Natural killer cell treated with Interleukin-12 subunit alpha and Interleukin-12 subunit beta and Interleukin-15 and Interleukin-18, amount 100 ng/mL, for 72 hours (primary cell): ENCODE measurements at regions not wholly inside any gene's neighbourhood (a gene's known extent, or its start where the extent isn't known, plus 50 kb on each side); places are given as distances from the start of the nearest gene placed in this dataset.

Experiments used
- ATAC-seq, 2 donors: fragments of 150-1000 bp; cut with Tn5 transposase in 1 of 2; sonication (Bioruptor Pico), chemical (Tn5 transposase) in 1 of 2; 2 replicates each; pipeline ENCODE4 v1.10.0; 2021
- DNase-seq: peaks from one replicate; pipeline ENCODE4 v3.0.0; 2022; ENCODE audit warnings: low spot score
- H3K27ac Mint-ChIP-seq, 2 donors: 1 replicate in 1 of 2; 2 replicates in 1 of 2; pipeline ENCODE4 v1.8.0; 2022; ENCODE audit warnings: mixed read lengths in 2 of 2, mild to moderate bottlenecking in 1 of 2, moderate library complexity in 1 of 2
- H3K27me3 Mint-ChIP-seq, 2 donors: 1 replicate in 1 of 2; 2 replicates in 1 of 2; pipeline ENCODE4 v1.8.0; 2022; ENCODE audit warnings: mixed read lengths in 2 of 2
- H3K36me3 Mint-ChIP-seq: one replicate; pipeline ENCODE4 v1.8.0; 2022; ENCODE audit warnings: mixed read lengths
- H3K4me1 Mint-ChIP-seq, 2 donors: 1 replicate in 1 of 2; 2 replicates in 1 of 2; pipeline ENCODE4 v1.8.0; 2022; ENCODE audit warnings: low read depth in 2 of 2, mixed read lengths in 2 of 2, mild to moderate bottlenecking in 1 of 2
- H3K4me3 Mint-ChIP-seq: one replicate; pipeline ENCODE4 v1.8.0; 2022; ENCODE audit warnings: mixed read lengths
- H3K9me3 Mint-ChIP-seq: 2 replicates; pipeline ENCODE4 v1.8.0; 2022; ENCODE audit warnings: mixed read lengths

DNA sequence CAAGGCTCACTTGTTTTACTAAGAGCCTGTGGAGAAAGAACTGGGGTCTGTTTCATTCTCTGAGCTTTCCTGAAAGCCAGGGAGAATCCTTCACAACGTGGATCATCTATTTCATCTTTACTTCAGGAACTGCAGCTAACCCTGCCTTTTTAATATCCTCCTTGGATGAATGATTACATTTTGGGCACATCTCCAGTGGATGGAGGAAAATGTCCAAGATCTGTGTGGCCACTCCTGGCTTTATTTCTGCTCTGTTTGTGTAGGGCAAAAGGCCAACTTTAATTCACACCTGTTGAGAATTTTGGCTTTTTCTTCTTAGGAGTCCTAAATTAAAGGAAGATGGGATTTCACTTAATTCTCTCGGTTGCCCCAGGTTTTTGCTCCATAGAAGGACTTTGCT is 69.5 kb upstream of the CACNA1E start:
- H3K9me3 Mint-ChIP-seq = no peaks in the 10 kb centered on the region

DNA sequence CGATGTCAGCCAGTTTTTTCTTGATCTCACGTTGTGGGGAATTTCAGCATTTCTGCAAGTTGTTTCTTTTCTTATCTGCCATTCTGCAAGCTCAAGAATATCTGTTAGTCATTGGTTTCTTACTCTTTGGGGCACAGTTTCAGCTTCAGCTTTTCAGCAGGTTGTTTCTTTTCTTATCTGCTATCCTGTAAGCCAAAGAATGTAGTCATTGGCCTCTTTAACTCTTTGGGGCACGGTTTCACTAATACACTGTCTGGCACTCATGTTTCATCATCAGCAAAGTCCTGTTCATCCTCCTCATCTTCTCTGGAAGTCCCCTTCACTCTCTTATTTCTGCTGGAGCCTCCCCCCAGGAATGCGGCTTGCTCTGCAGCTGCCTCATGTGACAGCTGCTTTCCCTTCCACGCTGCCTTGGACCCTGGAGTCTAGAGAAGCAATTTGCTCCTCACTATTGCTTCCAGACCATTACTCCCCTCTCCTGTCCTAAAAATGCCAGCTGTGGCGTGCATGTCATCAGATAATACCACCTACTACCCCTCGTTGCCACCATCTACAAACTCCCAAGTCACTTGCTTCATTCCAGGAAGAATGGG is 67.0 kb upstream of the CACNA1E start:
- no peaks in the 10 kb centered on the region for H3K36me3 Mint-ChIP-seq
- H3K4me3 Mint-ChIP-seq = no peak overlapping the region
- no peak for ATAC-seq
- no peaks in the 10 kb centered on the region for H3K9me3 Mint-ChIP-seq
- H3K27me3 Mint-ChIP-seq = peaks cover 4 to 8% of the 10 kb centered on the region in 2 donors
- no peak for DNase-seq
- no peak overlapping the region for H3K27ac Mint-ChIP-seq
- H3K4me1 Mint-ChIP-seq = no peaks in the 10 kb centered on the region

More for the DNA sequence above, 69.5 kb upstream of the CACNA1E start:
- Mint-ChIP-seq H3K27me3 (peaks cover 11 to 17% of the 10 kb centered on the region in 2 donors), H3K27ac (no peak overlapping the region), H3K4me3 (no peak overlapping the region), H3K36me3 (no peaks in the 10 kb centered on the region), H3K4me1 (no peaks in the 10 kb centered on the region)
- no peak for DNase-seq
- ATAC-seq = no peak

DNA sequence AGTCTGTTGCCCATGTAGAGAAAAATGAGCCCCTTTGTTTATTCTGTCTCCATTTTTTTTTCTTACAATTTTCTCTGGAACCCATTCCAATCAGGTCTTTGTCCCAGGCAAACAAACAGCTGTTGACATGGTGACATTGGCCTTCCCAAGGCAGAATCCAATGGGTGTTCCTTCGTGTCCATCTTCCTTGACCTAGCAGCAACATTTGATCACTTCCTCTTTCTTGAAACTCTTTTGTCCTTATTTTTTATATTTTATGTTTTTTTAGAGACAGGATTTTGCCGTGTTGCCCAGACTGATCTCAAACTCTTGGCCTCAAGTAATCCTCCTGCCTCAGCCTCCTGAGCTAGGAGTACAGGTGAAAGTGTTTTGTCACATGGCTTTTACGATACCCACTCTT is 65.4 kb upstream of the CACNA1E start:
- no peaks in the 10 kb centered on the region for H3K9me3 Mint-ChIP-seq
- H3K4me3 Mint-ChIP-seq = no peak overlapping the region
- H3K4me1 Mint-ChIP-seq = no peaks in the 10 kb centered on the region
- DNase-seq (no peak), ATAC-seq (no peak)
- H3K36me3 Mint-ChIP-seq = no peaks in the 10 kb centered on the region
- no peak overlapping the region for H3K27ac Mint-ChIP-seq
- peaks cover 9 to 17% of the 10 kb centered on the region in 2 donors for H3K27me3 Mint-ChIP-seq

DNA sequence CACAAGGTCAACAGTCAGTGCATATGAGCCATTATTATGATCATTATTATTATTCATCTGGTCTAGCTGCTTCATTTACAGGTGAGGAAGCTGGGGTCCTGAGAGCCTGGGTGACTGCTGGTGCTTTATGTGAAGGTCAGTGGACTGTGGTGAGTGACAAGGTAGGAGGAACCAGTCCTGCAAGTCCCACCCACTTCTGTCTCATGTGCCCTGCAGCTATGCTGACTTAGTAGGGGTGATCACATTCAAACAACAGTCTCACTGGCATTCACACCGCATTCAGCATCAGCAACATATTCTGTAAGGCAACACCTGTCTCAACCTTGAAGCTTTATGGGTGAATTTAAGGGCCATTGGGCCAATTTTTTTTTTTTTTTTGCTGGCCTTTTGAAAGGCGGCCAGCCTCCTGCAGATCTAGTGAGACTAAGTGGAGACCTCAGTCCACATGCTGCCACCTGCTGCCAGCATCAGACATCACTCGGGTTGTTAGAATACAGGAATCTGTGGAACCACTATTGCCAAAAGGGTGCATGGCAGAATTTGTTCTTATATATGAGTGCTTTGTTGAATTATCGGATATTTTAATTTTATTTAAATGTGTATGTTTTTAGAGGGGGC is 59.9 kb upstream of the CACNA1E start:
- no peaks in the 10 kb centered on the region for H3K36me3 Mint-ChIP-seq
- no peak overlapping the region for H3K27ac Mint-ChIP-seq
- no peak for ATAC-seq
- H3K9me3 Mint-ChIP-seq = no peaks in the 10 kb centered on the region
- peaks cover 32 to 48% of the 10 kb centered on the region in 2 donors for H3K27me3 Mint-ChIP-seq
- H3K4me3 Mint-ChIP-seq = no peak overlapping the region
- DNase-seq = no peak
- H3K4me1 Mint-ChIP-seq = peaks cover 6% of the 10 kb centered on the region in 2 donors

DNA sequence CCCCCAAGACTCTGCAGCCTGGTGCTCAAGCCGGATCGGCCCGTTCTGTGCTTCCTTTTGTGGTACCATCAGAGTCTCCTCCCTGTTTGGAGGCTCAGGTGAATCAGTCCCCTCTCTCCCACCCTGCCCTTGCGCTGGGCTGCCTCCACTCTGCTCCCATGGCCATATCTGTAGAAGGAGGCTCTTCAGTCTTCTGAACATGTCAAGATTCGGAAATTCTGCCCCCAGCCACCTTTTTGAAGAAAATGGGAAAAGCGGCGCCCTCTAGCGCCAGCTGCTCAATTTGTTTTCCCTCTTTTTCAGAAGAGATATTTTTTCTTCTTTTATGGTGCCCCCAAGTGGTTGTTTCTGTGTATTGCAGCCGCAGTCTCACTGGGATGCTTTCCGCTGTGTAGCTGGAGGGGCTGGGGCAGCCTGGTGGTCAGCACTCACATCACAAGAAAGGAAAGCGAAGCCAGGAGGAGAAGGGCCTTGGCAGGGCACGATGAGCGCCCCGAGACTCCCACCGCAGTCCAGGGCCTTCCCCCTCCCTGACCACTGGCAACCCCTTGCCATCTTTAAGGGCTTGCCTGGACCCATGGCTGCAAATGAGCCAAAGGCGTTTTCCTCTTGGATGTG is 58.4 kb upstream of the CACNA1E start:
- no peak overlapping the region for H3K4me3 Mint-ChIP-seq
- H3K36me3 Mint-ChIP-seq = no peaks in the 10 kb centered on the region
- H3K27me3 Mint-ChIP-seq = peaks cover 32 to 48% of the 10 kb centered on the region in 2 donors
- peak; percentile 43 to 44 for ATAC-seq
- H3K9me3 Mint-ChIP-seq = no peaks in the 10 kb centered on the region
- DNase-seq = peak; percentile 68
- peaks cover 6% of the 10 kb centered on the region in 2 donors for H3K4me1 Mint-ChIP-seq
- no peak overlapping the region for H3K27ac Mint-ChIP-seq

DNA sequence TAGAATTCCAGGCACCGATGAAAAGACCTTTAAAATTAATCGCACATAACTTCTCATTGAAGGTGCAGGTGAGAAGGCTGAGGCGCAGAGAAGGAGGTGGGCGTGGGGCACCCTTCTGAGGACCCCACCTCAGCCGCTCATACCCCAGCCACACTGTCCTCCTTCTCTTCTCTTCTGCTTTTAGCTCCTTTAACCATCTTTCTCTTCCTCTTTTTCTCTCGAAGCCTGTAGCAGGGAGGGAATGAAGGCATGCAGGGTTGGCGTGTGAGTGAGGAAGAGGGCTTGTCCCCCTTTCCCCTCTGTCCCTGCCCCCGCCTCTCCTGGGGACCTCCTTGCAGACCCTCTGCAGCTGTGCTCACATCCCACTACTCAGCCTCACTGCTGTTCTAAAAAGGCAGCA is 57.8 kb upstream of the CACNA1E start:
- peaks cover 6% of the 10 kb centered on the region in 2 donors for H3K4me1 Mint-ChIP-seq
- no peak for ATAC-seq
- H3K4me3 Mint-ChIP-seq = no peak overlapping the region
- no peaks in the 10 kb centered on the region for H3K9me3 Mint-ChIP-seq
- no peak for DNase-seq
- no peaks in the 10 kb centered on the region for H3K36me3 Mint-ChIP-seq
- peaks cover 32 to 48% of the 10 kb centered on the region in 2 donors for H3K27me3 Mint-ChIP-seq
- no peak overlapping the region for H3K27ac Mint-ChIP-seq

DNA sequence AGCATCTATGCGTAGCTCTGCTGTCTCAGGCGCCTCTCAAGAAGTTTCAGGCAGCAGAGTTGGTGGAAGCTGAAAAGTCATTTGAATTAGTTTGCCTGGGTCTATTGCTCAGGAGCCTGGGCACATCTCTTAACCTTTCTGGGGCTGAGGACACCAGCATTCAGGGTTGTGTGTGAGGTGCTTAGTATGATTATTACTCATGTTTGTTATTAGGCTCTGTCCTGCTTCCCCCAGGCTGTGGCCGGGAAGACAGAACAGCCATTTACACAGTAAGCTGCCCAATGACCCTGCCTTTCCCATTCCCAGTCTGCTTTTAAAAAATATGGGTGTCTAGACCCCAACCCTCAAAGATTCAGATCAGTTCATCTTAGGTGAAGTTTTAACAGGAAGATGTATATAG is 53.9 kb upstream of the CACNA1E start:
- ATAC-seq = no peak
- Mint-ChIP-seq H3K9me3 (no peaks in the 10 kb centered on the region), H3K27ac (no peak overlapping the region), H3K4me3 (no peak overlapping the region), H3K27me3 (peaks cover 33 to 50% of the 10 kb centered on the region in 2 donors), H3K36me3 (no peaks in the 10 kb centered on the region), H3K4me1 (peaks cover 6% of the 10 kb centered on the region in 2 donors)
- no peak for DNase-seq

DNA sequence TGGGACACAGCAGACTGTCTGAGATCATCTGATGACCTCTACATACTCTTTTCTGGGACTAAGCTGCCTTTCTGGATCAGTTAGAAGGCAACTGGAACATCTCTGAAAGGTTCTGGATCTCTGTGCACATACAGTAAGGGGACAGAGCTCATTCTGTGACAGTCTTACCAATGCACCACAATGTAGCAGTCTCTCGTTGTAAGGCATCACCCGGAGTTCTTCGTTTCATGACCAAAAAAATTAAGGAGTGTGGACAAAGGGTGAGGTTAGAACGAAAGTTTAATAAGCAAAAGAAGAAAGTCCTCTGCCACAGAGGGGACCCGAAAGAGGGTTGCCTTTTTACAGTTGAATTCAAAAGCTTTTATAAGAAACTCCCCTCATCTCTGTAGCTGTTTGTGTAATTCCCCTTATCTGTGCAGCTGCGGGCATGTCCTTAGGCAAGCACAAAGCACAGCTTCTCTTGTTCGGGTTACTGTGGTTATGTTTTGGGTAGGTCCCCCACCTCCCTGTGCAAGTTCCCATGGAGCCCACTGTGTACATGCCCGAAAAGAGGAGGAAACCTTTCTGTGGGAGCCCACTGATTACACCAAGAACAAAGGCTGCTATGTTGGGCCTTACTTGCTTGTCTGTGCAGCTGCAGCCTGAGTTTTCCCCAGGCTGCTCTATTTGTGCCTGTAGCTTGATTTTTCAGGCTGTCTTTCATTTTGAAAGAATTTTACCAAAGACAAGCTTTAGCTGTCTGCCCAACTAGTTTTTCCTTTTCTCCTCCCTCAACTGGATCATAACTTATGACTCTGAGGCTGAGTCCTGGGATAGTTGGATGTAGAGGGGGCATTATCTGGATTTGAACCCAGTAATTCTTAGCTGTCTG is 53.1 kb upstream of the CACNA1E start:
- ATAC-seq (no peak), DNase-seq (no peak)
- Mint-ChIP-seq H3K9me3 (no peaks in the 10 kb centered on the region), H3K27ac (no peak overlapping the region), H3K36me3 (no peaks in the 10 kb centered on the region), H3K4me1 (peaks cover 0 to under 1% of the 10 kb centered on the region in 2 donors), H3K4me3 (no peak overlapping the region), H3K27me3 (peaks cover 30 to 51% of the 10 kb centered on the region in 2 donors)
